SHP77 (cell line): ENCODE measurements at regions not wholly inside any gene's neighbourhood (a gene's known extent, or its start where the extent isn't known, plus 50 kb on each side); places are given as distances from the start of the nearest gene placed in this dataset.
"Not testable (repeated sequence)": the region's sequence is repeated elsewhere in the genome, so short reads cannot be mapped to it uniquely, and the experiment has no call there.

Experiments
- DNase-seq, 2 experiments: peaks; one replicate each; lab custom pipeline; 2025; lab: John Stamatoyannopoulos, UW

GRCh38 chrX:113330416-113330815 lies 489.8 kb upstream of the AMOT start:
- no peak for DNase-seq

DNA sequence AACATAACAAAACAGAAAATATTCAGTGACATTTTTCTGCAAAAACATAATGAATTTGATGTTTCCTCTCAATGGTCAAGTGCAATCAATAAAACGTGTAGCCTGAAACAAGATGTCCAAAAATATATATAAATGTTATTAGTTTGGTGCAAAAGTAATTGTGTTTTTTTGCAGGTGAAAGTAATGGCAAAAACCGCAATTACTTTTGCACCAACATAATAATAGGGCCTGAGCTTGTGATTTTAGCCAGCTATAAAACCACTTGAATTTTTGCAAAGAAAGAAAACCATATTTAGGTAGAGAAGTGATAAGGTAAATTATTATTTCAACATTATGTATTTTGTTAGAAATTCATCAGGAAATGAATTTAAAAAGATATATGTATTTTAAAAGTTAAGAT lies 475.3 kb upstream of the AMOT start:
- no peak for DNase-seq

GRCh38 chrX:113305496-113305895 lies 464.9 kb upstream of the AMOT start:
- no peak for DNase-seq

DNA sequence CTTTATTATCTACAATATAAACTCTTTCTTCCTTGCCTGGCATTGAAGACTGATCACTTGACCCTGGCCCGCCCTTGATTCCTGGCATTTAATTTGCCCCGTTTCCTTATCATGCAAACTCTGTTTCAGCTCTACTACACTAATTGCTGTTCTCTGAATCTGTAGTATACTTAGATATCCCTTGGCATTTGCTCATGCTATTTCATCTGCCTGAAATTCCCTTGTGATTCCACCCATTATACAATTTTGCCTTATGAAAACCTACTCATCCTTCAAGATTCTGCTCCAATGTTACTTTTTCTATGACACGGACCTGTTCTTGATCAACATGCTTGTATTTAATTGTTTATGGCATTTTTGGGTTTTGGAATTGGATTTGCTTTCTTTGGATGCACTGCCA lies 459.9 kb upstream of the AMOT start:
- DNase-seq, result no peak

- no peak for DNase-seq
These were observed 456.8 kb upstream of the AMOT start for GRCh38 chrX:113297437-113297836.

GRCh38 chrX:113289503-113289902 lies 448.9 kb upstream of the AMOT start:
- no peak for DNase-seq

- no peak for DNase-seq
These were observed 447.1 kb upstream of the AMOT start for GRCh38 chrX:113287761-113288160.

DNA sequence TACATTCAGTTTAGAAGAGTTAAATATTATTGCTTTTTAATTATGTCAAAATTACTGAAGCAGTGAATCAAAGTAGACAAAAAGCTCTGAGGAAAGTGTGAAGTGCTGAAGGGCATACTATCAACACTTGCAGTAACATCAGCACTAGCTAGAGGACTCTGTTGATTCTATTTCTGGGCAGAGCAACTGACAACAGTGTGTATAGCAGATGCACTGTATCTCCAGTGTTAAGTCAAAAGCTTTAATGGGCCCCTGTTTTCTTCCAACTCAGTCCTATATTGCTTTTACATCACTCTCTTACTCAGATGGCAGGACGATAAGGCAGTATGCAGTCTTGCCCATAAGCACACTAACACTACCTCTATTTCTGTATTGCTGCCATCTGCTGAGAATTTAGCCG lies 435.2 kb upstream of the AMOT start:
- no peak for DNase-seq

GRCh38 chrX:113274791-113275190 lies 434.2 kb upstream of the AMOT start:
- no peak for DNase-seq

GRCh38 chrX:113274345-113274744 lies 433.7 kb upstream of the AMOT start:
- no peak for DNase-seq

- no peak for DNase-seq
These were observed 428.6 kb upstream of the AMOT start for GRCh38 chrX:113269203-113269602.

GRCh38 chrX:113260474-113260873 lies 419.8 kb upstream of the AMOT start:
- DNase-seq, result no peak

GRCh38 chrX:113222305-113222704 lies 381.7 kb upstream of the AMOT start:
- no peak for DNase-seq

GRCh38 chrX:113212052-113212451 lies 371.4 kb upstream of the AMOT start:
- DNase-seq, result no peak

DNA sequence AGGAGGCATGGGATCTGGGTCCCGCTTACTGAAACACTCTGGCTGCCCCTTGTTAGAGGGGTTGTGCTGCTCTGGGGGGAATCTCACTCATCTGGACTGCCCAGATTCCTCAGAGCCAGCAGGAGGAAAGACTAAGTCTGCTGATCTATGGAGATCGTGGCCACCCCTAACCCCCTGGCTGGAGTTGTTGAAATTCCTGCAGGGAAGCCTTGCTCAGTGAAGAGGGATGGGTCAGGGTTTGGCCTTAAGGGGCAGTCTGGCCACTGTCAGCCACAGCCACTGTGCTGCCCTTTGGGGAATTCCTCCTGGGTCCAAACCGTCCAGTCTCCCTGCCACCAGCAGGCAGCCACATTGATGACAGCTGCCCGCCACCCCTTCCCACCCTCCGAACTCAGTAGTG lies 362.0 kb upstream of the AMOT start:
- DNase-seq, result no peak

- no peak for DNase-seq
These were observed 355.3 kb upstream of the AMOT start for GRCh38 chrX:113195949-113196348.

DNA sequence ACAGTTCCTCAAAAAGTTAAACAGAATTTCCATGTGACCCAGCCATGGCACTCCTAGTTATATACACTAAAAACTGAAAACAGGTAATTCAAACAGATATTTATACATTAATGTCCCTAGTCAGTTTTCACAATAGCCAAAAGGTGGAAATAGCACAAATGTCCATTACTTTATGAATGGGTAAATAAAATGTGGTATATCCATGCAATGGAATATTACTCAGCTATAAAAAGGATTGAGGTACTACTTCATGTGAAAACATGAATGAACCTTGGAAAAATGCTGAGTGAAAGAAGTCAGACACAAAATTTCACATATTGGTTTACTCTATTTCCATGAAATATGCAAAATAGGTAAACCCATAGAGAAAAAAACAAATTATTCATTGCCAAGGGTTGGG lies 351.8 kb upstream of the AMOT start:
- DNase-seq, result no peak

DNA sequence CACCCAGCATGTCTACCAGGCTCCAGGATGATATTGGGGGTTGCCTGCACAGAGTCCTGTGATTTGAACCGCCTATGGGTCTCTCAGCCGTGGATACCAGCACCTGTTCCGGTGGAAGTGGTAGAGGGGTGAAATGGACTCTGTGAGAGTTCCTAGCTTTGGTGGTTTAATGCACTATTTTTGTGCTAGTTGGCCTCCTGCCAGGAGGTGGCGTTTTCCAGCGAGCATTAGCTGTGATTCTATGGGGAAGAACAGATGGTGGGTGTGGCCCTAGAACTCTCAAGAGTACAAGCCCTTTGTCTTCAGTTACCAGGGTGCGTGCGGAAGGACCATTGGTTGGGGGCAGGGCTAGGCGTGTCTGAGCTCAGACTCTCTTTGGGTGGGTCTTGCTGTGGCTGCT lies 316.9 kb upstream of the AMOT start:
- no peak for DNase-seq

DNA sequence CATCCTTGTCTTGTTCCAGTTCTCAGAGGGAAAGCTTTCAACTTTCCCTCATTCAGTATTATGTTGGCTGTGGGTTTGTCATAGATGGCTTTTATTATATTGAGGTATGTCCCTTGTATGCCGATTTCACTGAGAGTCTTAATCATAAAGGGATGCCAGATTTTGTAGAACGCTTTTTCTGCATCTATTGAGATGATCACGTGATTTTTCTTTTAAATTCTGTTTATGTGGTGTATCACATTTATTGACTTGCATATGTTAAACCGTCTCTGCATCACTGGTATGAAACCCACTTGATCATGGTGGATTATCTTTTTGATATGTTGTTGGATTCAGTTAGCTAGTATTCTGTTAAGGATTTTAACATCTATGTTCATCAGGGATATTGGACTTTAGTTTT lies 313.7 kb upstream of the AMOT start:
- DNase-seq, result not testable (repeated sequence)

DNA sequence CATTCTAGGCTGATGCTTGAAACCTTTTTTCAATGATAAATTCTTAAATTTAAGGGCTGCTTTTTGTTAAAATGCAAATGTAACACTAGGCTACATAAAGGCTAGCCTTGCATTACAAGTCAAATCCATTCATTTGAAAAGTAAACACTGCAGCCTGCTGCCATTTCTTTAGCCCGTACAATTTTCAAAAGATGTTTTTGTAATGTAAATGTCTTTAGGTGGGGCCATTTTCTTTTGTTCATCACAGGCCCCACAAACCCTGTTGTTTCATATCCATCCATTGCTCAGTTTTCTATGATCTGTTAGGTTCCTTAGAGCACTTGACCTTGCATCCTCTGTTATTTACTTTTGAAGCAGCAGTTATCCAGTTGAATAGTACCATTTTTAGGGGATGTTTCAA lies 296.2 kb upstream of the AMOT start:
- DNase-seq, result no peak

DNA sequence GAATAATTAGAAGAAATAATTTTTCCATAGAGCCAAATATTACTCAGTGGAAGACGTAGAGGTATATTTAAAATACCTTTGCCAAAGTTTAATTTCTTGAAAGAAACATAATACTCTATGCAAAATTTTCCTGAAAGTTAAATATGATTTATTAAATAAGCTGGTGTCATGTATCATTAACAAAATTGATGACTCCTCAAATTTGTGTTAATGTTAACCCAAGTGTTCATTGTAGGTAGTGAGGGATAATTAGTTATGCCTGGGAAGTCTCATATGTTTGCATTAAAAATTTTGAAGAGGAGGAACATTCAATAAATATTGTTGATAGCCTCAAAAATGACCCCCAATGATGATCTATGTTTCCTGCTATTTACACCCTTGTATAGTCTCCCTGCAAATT lies 292.7 kb upstream of the AMOT start:
- DNase-seq, result no peak

DNA sequence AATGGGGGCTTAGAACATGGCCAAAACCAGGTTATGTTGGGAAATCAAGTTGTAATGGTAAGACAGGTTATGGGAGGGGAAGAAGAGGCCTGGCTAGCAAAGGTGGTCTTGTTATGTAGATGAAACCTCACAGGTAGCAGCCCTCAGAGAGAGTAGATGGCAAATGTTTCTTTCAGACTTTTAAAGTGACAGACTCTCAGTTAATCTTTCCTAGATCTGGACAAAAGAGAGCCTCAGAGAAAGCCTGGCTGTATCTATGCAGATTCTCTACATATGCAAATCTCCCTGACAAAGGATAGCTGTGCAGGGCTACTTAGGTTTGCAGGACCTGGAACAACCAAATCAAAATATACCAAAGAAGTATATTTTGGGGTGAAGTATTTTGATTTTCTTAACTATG lies 284.1 kb upstream of the AMOT start:
- DNase-seq, result no peak

DNA sequence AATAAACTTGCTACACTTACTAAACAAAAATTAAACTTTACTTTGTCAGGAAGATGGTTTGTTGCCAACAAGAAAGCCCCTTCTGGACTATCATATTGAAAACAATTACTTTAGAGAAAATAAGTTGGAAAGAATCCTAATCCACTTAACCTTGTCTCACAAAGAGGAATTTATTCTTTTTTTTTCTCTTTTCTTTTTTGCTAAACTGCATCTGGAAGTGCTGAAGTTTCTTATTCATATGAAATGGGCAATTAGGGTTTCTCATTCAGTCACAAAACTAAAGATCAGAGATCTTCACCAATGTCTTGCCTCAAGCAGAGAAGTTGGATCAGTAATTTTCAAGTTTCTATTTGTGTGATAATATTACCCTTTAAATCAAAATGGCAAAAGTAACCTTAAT lies 234.9 kb upstream of the AMOT start:
- no peak for DNase-seq

DNA sequence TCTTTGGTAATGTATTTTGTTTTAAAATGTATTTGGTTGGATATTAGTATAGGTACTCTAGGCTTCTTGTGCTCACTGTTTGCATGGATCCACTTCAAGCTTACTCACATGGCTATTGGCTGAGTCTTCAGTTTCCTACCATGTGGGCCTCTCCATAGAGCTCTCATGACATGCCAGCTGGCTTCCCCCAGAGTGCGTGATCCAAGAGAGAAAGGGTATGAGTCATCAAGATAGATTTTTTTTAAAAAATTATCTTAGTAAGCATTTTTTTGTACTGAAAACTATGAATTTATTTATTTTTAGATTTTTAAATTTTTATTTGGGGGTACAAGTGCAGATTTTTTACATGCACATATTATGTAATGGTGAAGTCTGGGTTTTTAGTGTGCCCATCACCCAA lies 219.1 kb upstream of the AMOT start:
- no peak for DNase-seq

- DNase-seq, result no peak
These were observed 218.0 kb upstream of the AMOT start for GRCh38 chrX:113058634-113059033.
